GM18861 (cell line): ENCODE measurements at regions not wholly inside any gene's neighbourhood (a gene's known extent, or its start where the extent isn't known, plus 50 kb on each side); places are given as distances from the start of the nearest gene placed in this dataset.
"Not testable (repeated sequence)": the region's sequence is repeated elsewhere in the genome, so short reads cannot be mapped to it uniquely, and the experiment has no call there.

Experiments used
- ATAC-seq: cut with Tn5 transposase; IDR thresholded peaks from one replicate; pipeline ENCODE4 v1.9.1; 2021; ENCODE audit not compliant: unreplicated experiment

- no peak for ATAC-seq
Measured at GRCh38 chr6:121682666-121683065, 247.2 kb downstream of the GJA1 start.

- ATAC-seq = not testable (repeated sequence)
Measured at GRCh38 chr6:121685806-121686205, 250.4 kb downstream of the GJA1 start.

GRCh38 chr6:121686611-121687023 is 251.2 kb downstream of the GJA1 start:
- ATAC-seq = no peak

GRCh38 chr6:121688974-121689373 is 253.5 kb downstream of the GJA1 start:
- no peak for ATAC-seq

- no peak for ATAC-seq
Measured at GRCh38 chr6:121691126-121691551, 255.7 kb downstream of the GJA1 start.

GRCh38 chr6:121694389-121694788 is 258.9 kb downstream of the GJA1 start:
- no peak for ATAC-seq

GRCh38 chr6:121694801-121695251 is 259.4 kb downstream of the GJA1 start:
- no peak for ATAC-seq

- no peak for ATAC-seq
Measured at GRCh38 chr6:121695329-121695728, 259.9 kb downstream of the GJA1 start.

- no peak for ATAC-seq
Measured at GRCh38 chr6:121697921-121698320, 262.5 kb downstream of the GJA1 start.

- ATAC-seq = no peak
Measured at GRCh38 chr6:121698617-121699016, 263.2 kb downstream of the GJA1 start.

GRCh38 chr6:121703129-121703528 is 267.7 kb downstream of the GJA1 start:
- ATAC-seq = not testable (repeated sequence)

- no peak for ATAC-seq
Measured at GRCh38 chr6:121711472-121711871, 276.0 kb downstream of the GJA1 start.

- no peak for ATAC-seq
Measured at GRCh38 chr6:121717686-121718085, 282.2 kb downstream of the GJA1 start.

- not testable (repeated sequence) for ATAC-seq
Measured at GRCh38 chr6:121720867-121721266, 285.4 kb downstream of the GJA1 start.

- ATAC-seq = no peak
Measured at GRCh38 chr6:121723623-121724022, 288.2 kb downstream of the GJA1 start.

- ATAC-seq = no peak
Measured at GRCh38 chr6:121724576-121724975, 289.1 kb downstream of the GJA1 start.

- ATAC-seq = no peak
Measured at GRCh38 chr6:121726596-121726995, 291.1 kb downstream of the GJA1 start.

GRCh38 chr6:121730616-121731015 is 295.2 kb downstream of the GJA1 start:
- no peak for ATAC-seq

- ATAC-seq = no peak
Measured at GRCh38 chr6:121731381-121731780, 295.9 kb downstream of the GJA1 start.

GRCh38 chr6:121732641-121733040 is 297.2 kb downstream of the GJA1 start:
- ATAC-seq = no peak

- ATAC-seq = no peak
Measured at GRCh38 chr6:121733234-121733633, 297.8 kb downstream of the GJA1 start.

- ATAC-seq = not testable (repeated sequence)
Measured at GRCh38 chr6:121740188-121740587, 304.7 kb downstream of the GJA1 start.

GRCh38 chr6:121743691-121744090 is 308.2 kb downstream of the GJA1 start:
- ATAC-seq = no peak

GRCh38 chr6:121748376-121748775 is 312.9 kb downstream of the GJA1 start:
- no peak for ATAC-seq
